ENCODE measurements at regions not wholly inside any gene's neighbourhood (a gene's known extent, or its start where the extent isn't known, plus 50 kb on each side); places are given as distances from the start of the nearest gene placed in this dataset.
"Not testable (repeated sequence)": the region's sequence is repeated elsewhere in the genome, so short reads cannot be mapped to it uniquely, and the experiment has no call there.

- no peak overlapping the region for H3K4me3 ChIP-seq
- 97% methylated on average over 3 of the region's 3 CpGs for WGBS
- DNase-seq (ENCODE audit: extremely low spot score), result no peak
These were observed 565.9 kb downstream of the RIT2 start for GRCh38 chr18:42549596-42549995.

GRCh38 chr18:42552559-42552958 is 562.9 kb downstream of the RIT2 start:
- H3K9me3 ChIP-seq; H3K4me3 ChIP-seq; intact Hi-C loops (cut with DNase I); H3K36me3 ChIP-seq; H3K27ac ChIP-seq (replicated peaks in 1 of 4); H3K27me3 ChIP-seq; H3K4me1 ChIP-seq; DNase-seq (ENCODE audit: extremely low spot score): not testable (repeated sequence)
- 77% methylated on average over 4 of the region's 4 CpGs for WGBS

More at GRCh38 chr18:42549596-42549995, 565.9 kb downstream of the RIT2 start:
- H3K27me3 ChIP-seq, result no peaks in the 10 kb centered on the region
- H3K36me3 ChIP-seq, result no peaks in the 10 kb centered on the region
- no peaks in the 10 kb centered on the region for H3K4me1 ChIP-seq
- intact Hi-C loops (cut with DNase I), result no loop called here
- TF ChIP-seq CTCF (IDR thresholded peaks at IDR 0.05) (no peak), EP300 (IDR thresholded peaks at IDR 0.05) (no peak), POLR2A (IDR thresholded peaks at IDR 0.05; ENCODE audit: low read depth) (no peak), POLR2AphosphoS5 (IDR thresholded peaks at IDR 0.05) (no peak)
- H3K9me3 ChIP-seq, result no peaks in the 10 kb centered on the region
- H3K27ac ChIP-seq (replicated peaks in 1 of 4), result no peak overlapping the region

DNA sequence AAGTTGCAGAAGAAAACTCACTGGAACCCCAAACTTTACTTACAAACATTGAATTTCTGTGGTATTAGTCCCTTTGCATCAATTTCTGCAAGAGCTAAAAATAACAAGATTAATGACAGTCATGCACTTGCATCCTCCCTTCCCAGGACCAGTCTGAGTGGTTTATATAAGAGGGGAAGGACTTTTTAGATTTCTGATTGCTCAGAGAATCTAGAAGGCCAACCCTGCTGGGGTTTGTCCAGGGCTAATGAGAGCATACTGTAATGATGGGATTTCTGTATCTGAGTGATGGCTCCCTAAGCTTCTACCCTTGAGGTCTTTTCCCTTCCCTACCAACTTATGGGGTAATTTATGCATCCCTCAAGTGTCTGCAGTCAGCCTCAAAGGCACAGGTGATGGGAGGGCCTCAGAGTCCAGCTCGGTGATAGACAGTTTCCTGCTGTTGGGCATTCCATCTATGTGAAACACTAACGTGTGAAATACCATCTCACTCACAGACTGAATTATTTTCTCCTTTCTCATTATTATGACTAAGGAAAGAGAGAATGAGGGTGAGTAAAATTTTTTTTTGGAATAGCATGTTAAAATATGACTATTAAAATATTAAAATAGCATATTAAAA is 556.3 kb downstream of the RIT2 start:
- WGBS, result 33% methylated on average over 2 of the region's 2 CpGs
- Histone ChIP-seq H3K9me3 (no peaks in the 10 kb centered on the region), H3K4me3 (no peak overlapping the region), H3K4me1 (peaks cover 0 to 5% (median 0%) of the 10 kb centered on the region in 4 donors), H3K27ac (replicated peaks in 1 of 4) (no peak overlapping the region), H3K27me3 (no peaks in the 10 kb centered on the region), H3K36me3 (no peaks in the 10 kb centered on the region)
- TF ChIP-seq POLR2AphosphoS5 (IDR thresholded peaks at IDR 0.05) (no peak), CTCF (IDR thresholded peaks at IDR 0.05) (no peak), POLR2A (IDR thresholded peaks at IDR 0.05; ENCODE audit: low read depth) (no peak), EP300 (IDR thresholded peaks at IDR 0.05) (no peak)
- intact Hi-C loops (cut with DNase I), result no loop called here
- no peak for DNase-seq (ENCODE audit: extremely low spot score)

DNA sequence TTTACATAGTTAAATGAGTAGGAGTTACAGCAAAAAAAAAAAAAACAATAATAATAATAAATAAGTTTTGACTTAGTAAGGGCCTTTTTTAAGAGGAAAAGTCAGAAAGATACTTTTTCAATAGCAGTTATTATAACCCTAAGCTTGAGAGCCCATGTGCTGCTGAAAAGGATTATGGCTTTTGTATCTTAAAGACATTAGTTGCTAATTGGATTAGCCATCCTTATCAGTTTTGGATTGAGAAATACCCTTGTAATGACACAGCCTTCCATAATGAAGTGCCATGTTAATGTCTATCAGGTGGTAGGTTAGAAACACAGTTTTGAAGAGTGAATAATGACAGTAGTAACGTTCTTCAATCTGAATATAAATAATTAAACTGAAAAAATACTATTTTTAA is 554.0 kb downstream of the RIT2 start:
- H3K4me1 ChIP-seq, result peaks cover 0 to 5% (median 0%) of the 10 kb centered on the region in 4 donors
- whole genome bisulfite sequencing, result 85% methylated on average over 1 of the region's 1 CpG
- DNase-seq (ENCODE audit: extremely low spot score), result no peak
- intact Hi-C loops (cut with DNase I), result no loop called here
- H3K9me3 ChIP-seq, result no peaks in the 10 kb centered on the region
- no peak for TF ChIP-seq CTCF (IDR thresholded peaks at IDR 0.05)
- no peak for TF ChIP-seq POLR2AphosphoS5 (IDR thresholded peaks at IDR 0.05)
- TF ChIP-seq POLR2A (IDR thresholded peaks at IDR 0.05; ENCODE audit: low read depth), result no peak
- no peak for TF ChIP-seq EP300 (IDR thresholded peaks at IDR 0.05)
- H3K27ac ChIP-seq (replicated peaks in 1 of 4), result no peak overlapping the region
- no peaks in the 10 kb centered on the region for H3K36me3 ChIP-seq
- no peaks in the 10 kb centered on the region for H3K27me3 ChIP-seq
- H3K4me3 ChIP-seq, result no peak overlapping the region

GRCh38 chr18:42563995-42564394 is 551.5 kb downstream of the RIT2 start:
- H3K36me3 ChIP-seq, result no peaks in the 10 kb centered on the region
- H3K4me1 ChIP-seq, result peaks cover 0 to 4% (median 0%) of the 10 kb centered on the region in 4 donors
- DNase-seq (ENCODE audit: extremely low spot score), result no peak
- no peaks in the 10 kb centered on the region for H3K27me3 ChIP-seq
- H3K4me3 ChIP-seq, result no peak overlapping the region
- H3K9me3 ChIP-seq, result no peaks in the 10 kb centered on the region
- intact Hi-C loops (cut with DNase I), result no loop called here
- H3K27ac ChIP-seq (replicated peaks in 1 of 4), result no peak overlapping the region
- 70% methylated on average over 3 of the region's 3 CpGs for WGBS
- TF ChIP-seq EP300 (IDR thresholded peaks at IDR 0.05) (no peak), CTCF (IDR thresholded peaks at IDR 0.05) (no peak), POLR2A (IDR thresholded peaks at IDR 0.05; ENCODE audit: low read depth) (no peak), POLR2AphosphoS5 (IDR thresholded peaks at IDR 0.05) (no peak)
